RWPE1 (cell line): ENCODE measurements at regions not wholly inside any gene's neighbourhood (a gene's known extent, or its start where the extent isn't known, plus 50 kb on each side); places are given as distances from the start of the nearest gene placed in this dataset.
"Not testable (repeated sequence)": the region's sequence is repeated elsewhere in the genome, so short reads cannot be mapped to it uniquely, and the experiment has no call there.

Experiments used
- CTCF ChIA-PET: fragments of 350-600 bp; sonication (Branson Sonifier 250); formaldehyde crosslinking; extraction: SDS; loops from one replicate; lab custom pipeline; 2021; lab: Yijun Ruan, JAX
- POLR2A ChIA-PET: fragments of 400-600 bp; formaldehyde crosslinking; extraction: SDS; loops from one replicate; lab custom pipeline; 2020; ENCODE audit warnings: antibody characterized with exemption; ENCODE audit not compliant: low non-redundant PET; lab: Yijun Ruan, JAX
- DNase-seq: peaks from one replicate; pipeline ENCODE4 v3.0.0; 2012; ENCODE audit warnings: low spot score
- H3K27ac ChIP-seq: fragments of 450-650 bp; 2 replicates; pipeline ENCODE4 v1.5.1; 2017
- TF ChIP-seq, protein P1 (sequence below): fragments of 450-650 bp; conservative IDR thresholded peaks from 2 replicates; pipeline ENCODE4 v1.5.1; 2017; ENCODE audit warnings: low read depth, mild to moderate bottlenecking

GRCh38 chr10:33022691-33023090, 64.7 kb upstream of the ITGB1 start:
- CTCF ChIA-PET = no interaction called here
- POLR2A ChIA-PET = no interaction called here
- TF ChIP-seq, protein P1, sequence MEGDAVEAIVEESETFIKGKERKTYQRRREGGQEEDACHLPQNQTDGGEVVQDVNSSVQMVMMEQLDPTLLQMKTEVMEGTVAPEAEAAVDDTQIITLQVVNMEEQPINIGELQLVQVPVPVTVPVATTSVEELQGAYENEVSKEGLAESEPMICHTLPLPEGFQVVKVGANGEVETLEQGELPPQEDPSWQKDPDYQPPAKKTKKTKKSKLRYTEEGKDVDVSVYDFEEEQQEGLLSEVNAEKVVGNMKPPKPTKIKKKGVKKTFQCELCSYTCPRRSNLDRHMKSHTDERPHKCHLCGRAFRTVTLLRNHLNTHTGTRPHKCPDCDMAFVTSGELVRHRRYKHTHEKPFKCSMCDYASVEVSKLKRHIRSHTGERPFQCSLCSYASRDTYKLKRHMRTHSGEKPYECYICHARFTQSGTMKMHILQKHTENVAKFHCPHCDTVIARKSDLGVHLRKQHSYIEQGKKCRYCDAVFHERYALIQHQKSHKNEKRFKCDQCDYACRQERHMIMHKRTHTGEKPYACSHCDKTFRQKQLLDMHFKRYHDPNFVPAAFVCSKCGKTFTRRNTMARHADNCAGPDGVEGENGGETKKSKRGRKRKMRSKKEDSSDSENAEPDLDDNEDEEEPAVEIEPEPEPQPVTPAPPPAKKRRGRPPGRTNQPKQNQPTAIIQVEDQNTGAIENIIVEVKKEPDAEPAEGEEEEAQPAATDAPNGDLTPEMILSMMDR = no peak
- H3K27ac ChIP-seq = no peak overlapping the region
- no peak for DNase-seq

DNA sequence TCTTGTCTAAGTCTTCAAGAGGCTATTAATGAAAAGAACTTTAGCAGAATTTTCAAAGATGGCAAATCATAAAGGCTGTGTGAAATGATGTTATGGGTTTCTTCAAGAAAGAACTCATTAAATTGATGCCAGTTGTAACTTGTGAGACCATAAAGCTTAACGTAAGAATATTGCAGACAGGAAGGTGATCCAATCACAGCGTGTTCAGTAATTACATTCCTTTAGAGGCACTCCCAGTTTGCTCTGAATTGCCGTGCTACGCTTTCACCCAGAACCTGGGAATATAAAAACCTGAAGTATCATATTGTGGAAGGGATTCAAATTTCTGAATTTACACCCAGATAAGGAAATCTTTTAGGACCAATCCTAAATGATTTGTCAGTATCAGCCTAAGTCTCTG, 64.1 kb upstream of the ITGB1 start:
- TF ChIP-seq, protein P1 = no peak
- no peak overlapping the region for H3K27ac ChIP-seq
- DNase-seq = peak; percentile 43
- ChIA-PET CTCF (no interaction called here), POLR2A (no interaction called here)

DNA sequence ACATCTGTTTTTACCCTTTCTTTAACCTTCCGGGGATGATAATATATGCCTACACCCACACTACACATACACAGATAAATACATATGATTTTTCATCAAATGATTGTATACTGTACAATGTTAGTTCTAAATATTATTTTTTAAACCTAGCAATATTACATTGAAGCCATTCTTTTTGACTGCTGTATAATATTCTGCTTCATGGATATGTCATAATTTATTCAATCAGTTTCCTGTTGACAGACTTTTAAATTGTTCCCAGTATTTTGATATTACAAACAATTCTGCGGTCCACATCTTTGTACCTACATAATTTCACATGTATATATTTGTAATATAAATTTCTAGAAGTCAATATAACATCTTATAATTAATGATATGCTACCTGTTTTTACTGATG, 59.0 kb upstream of the ITGB1 start:
- TF ChIP-seq, protein P1 = no peak
- no peak for DNase-seq
- CTCF ChIA-PET = no interaction called here
- POLR2A ChIA-PET = no interaction called here
- H3K27ac ChIP-seq = no peak overlapping the region

- no peak overlapping the region for H3K27ac ChIP-seq
- ChIA-PET POLR2A (no interaction called here), CTCF (no interaction called here)
- DNase-seq = no peak
- TF ChIP-seq, protein P1 = no peak
These were observed 57.9 kb upstream of the ITGB1 start for GRCh38 chr10:33015761-33016547.

- H3K27ac ChIP-seq, CTCF ChIA-PET, POLR2A ChIA-PET, DNase-seq: not testable (repeated sequence)
These were observed 55.3 kb upstream of the ITGB1 start for GRCh38 chr10:33013331-33013730.

- DNase-seq = no peak
- H3K27ac ChIP-seq = peak overlapping the region; percentile 23; the same call in 1 of the 2 replicates
- POLR2A ChIA-PET = no interaction called here
- TF ChIP-seq, protein P1 = no peak
- CTCF ChIA-PET = no interaction called here
These were observed 54.3 kb upstream of the ITGB1 start for GRCh38 chr10:33012306-33012705.
